ENCODE measurements at regions not wholly inside any gene's neighbourhood (a gene's known extent, or its start where the extent isn't known, plus 50 kb on each side); places are given as distances from the start of the nearest gene placed in this dataset.

- Mint-ChIP-seq H3K36me3 (ENCODE audit: low read depth) (no peaks in the 10 kb centered on the region), H3K4me3 (no peak overlapping the region), H3K27me3 (no peaks in the 10 kb centered on the region), H3K27ac (no peak overlapping the region), H3K4me1 (no peaks in the 10 kb centered on the region), H3K9me3 (no peaks in the 10 kb centered on the region)
- no peak for DNase-seq
- ChIA-PET POLR2A (no interaction called here), CTCF (no interaction called here)
These were observed 231.7 kb upstream of the PPARGC1A start for GRCh38 chr4:24121395-24122175.

GRCh38 chr4:24117975-24118374 is 228.1 kb upstream of the PPARGC1A start:
- no peak overlapping the region for H3K4me3 Mint-ChIP-seq
- DNase-seq, result no peak

GRCh38 chr4:24116107-24116506 is 226.3 kb upstream of the PPARGC1A start:
- CTCF ChIA-PET, result interaction anchor here (0.8 kb wide), 1 partner anchor 22 kb away, joined by 3 read pairs; no protein-coding TSS in a partner anchor
- H3K27ac Mint-ChIP-seq, result no peak overlapping the region
- DNase-seq, result no peak
- no peaks in the 10 kb centered on the region for H3K36me3 Mint-ChIP-seq (ENCODE audit: low read depth)
- POLR2A ChIA-PET, result no interaction called here
- H3K4me3 Mint-ChIP-seq, result no peak overlapping the region
- H3K9me3 Mint-ChIP-seq, result no peaks in the 10 kb centered on the region
- H3K27me3 Mint-ChIP-seq, result no peaks in the 10 kb centered on the region
- no peaks in the 10 kb centered on the region for H3K4me1 Mint-ChIP-seq

More at GRCh38 chr4:24117975-24118374, 228.1 kb upstream of the PPARGC1A start:
- no peaks in the 10 kb centered on the region for H3K36me3 Mint-ChIP-seq (ENCODE audit: low read depth)
- no peak overlapping the region for H3K27ac Mint-ChIP-seq
- no peaks in the 10 kb centered on the region for H3K9me3 Mint-ChIP-seq
- H3K4me1 Mint-ChIP-seq, result no peaks in the 10 kb centered on the region
- H3K27me3 Mint-ChIP-seq, result no peaks in the 10 kb centered on the region
- POLR2A ChIA-PET, result no interaction called here
- CTCF ChIA-PET, result no interaction called here

- H3K36me3 Mint-ChIP-seq (ENCODE audit: low read depth), result no peaks in the 10 kb centered on the region
- no peak overlapping the region for H3K27ac Mint-ChIP-seq
- H3K4me1 Mint-ChIP-seq, result no peaks in the 10 kb centered on the region
- no peak overlapping the region for H3K4me3 Mint-ChIP-seq
- ChIA-PET CTCF (no interaction called here), POLR2A (no interaction called here)
- DNase-seq, result no peak
- no peaks in the 10 kb centered on the region for H3K27me3 Mint-ChIP-seq
- peaks cover under 1% of the 10 kb centered on the region for H3K9me3 Mint-ChIP-seq
These were observed 225.2 kb upstream of the PPARGC1A start for GRCh38 chr4:24114919-24115500.

- CTCF ChIA-PET, result no interaction called here
- DNase-seq, result no peak
- H3K36me3 Mint-ChIP-seq (ENCODE audit: low read depth), result no peaks in the 10 kb centered on the region
- POLR2A ChIA-PET, result no interaction called here
- no peak overlapping the region for H3K27ac Mint-ChIP-seq
- H3K4me3 Mint-ChIP-seq, result no peak overlapping the region
- no peaks in the 10 kb centered on the region for H3K27me3 Mint-ChIP-seq
- peaks cover 2% of the 10 kb centered on the region for H3K9me3 Mint-ChIP-seq
- no peaks in the 10 kb centered on the region for H3K4me1 Mint-ChIP-seq
These were observed 224.6 kb upstream of the PPARGC1A start for GRCh38 chr4:24114444-24114843.

- Mint-ChIP-seq H3K4me3 (no peak overlapping the region), H3K4me1 (no peaks in the 10 kb centered on the region), H3K27ac (no peak overlapping the region), H3K36me3 (ENCODE audit: low read depth) (no peaks in the 10 kb centered on the region), H3K9me3 (peaks cover 2% of the 10 kb centered on the region), H3K27me3 (no peaks in the 10 kb centered on the region)
- DNase-seq, result no peak
- ChIA-PET CTCF (interaction anchor here (0.6 kb wide), 1 partner anchor 96 kb away, joined by 3 read pairs; no protein-coding TSS in a partner anchor), POLR2A (no interaction called here)
These were observed 222.6 kb upstream of the PPARGC1A start for GRCh38 chr4:24112466-24112865.

GRCh38 chr4:24108567-24108966 is 218.7 kb upstream of the PPARGC1A start:
- Mint-ChIP-seq H3K9me3 (peaks cover 2% of the 10 kb centered on the region), H3K27ac (no peak overlapping the region), H3K36me3 (ENCODE audit: low read depth) (no peaks in the 10 kb centered on the region), H3K4me1 (no peaks in the 10 kb centered on the region), H3K4me3 (no peak overlapping the region), H3K27me3 (no peaks in the 10 kb centered on the region)
- CTCF ChIA-PET, result no interaction called here
- POLR2A ChIA-PET, result no interaction called here
- DNase-seq, result no peak

GRCh38 chr4:24105327-24106038 is 215.6 kb upstream of the PPARGC1A start:
- H3K27me3 Mint-ChIP-seq, result no peaks in the 10 kb centered on the region
- ChIA-PET CTCF (no interaction called here), POLR2A (no interaction called here)
- H3K4me3 Mint-ChIP-seq, result no peak overlapping the region
- H3K4me1 Mint-ChIP-seq, result no peaks in the 10 kb centered on the region
- DNase-seq, result no peak
- no peaks in the 10 kb centered on the region for H3K36me3 Mint-ChIP-seq (ENCODE audit: low read depth)
- H3K9me3 Mint-ChIP-seq, result peaks cover 2% of the 10 kb centered on the region
- no peak overlapping the region for H3K27ac Mint-ChIP-seq

- Mint-ChIP-seq H3K4me1 (no peaks in the 10 kb centered on the region), H3K9me3 (no peaks in the 10 kb centered on the region), H3K27me3 (no peaks in the 10 kb centered on the region), H3K36me3 (ENCODE audit: low read depth) (no peaks in the 10 kb centered on the region), H3K27ac (no peak overlapping the region), H3K4me3 (no peak overlapping the region)
- DNase-seq, result no peak
- ChIA-PET CTCF (interaction anchor here (1.0 kb wide), 1 partner anchor 48 kb away, joined by 3 read pairs; no protein-coding TSS in a partner anchor), POLR2A (no interaction called here)
These were observed 214.3 kb upstream of the PPARGC1A start for GRCh38 chr4:24104158-24104565.

GRCh38 chr4:24103434-24104157 is 213.7 kb upstream of the PPARGC1A start:
- Mint-ChIP-seq H3K27me3 (no peaks in the 10 kb centered on the region), H3K4me1 (no peaks in the 10 kb centered on the region), H3K9me3 (no peaks in the 10 kb centered on the region), H3K36me3 (ENCODE audit: low read depth) (no peaks in the 10 kb centered on the region), H3K27ac (no peak overlapping the region), H3K4me3 (no peak overlapping the region)
- no peak for DNase-seq
- CTCF ChIA-PET, result interaction anchor here (1.0 kb wide), 1 partner anchor 48 kb away, joined by 3 read pairs; no protein-coding TSS in a partner anchor
- POLR2A ChIA-PET, result no interaction called here

GRCh38 chr4:24102621-24103020 is 212.8 kb upstream of the PPARGC1A start:
- H3K4me1 Mint-ChIP-seq, result no peaks in the 10 kb centered on the region
- ChIA-PET POLR2A (no interaction called here), CTCF (no interaction called here)
- no peak overlapping the region for H3K4me3 Mint-ChIP-seq
- no peaks in the 10 kb centered on the region for H3K27me3 Mint-ChIP-seq
- no peak for DNase-seq
- no peak overlapping the region for H3K27ac Mint-ChIP-seq
- no peaks in the 10 kb centered on the region for H3K9me3 Mint-ChIP-seq
- no peaks in the 10 kb centered on the region for H3K36me3 Mint-ChIP-seq (ENCODE audit: low read depth)

GRCh38 chr4:24096603-24097002 is 206.8 kb upstream of the PPARGC1A start:
- no peaks in the 10 kb centered on the region for H3K27me3 Mint-ChIP-seq
- no peaks in the 10 kb centered on the region for H3K9me3 Mint-ChIP-seq
- H3K27ac Mint-ChIP-seq, result no peak overlapping the region
- ChIA-PET POLR2A (no interaction called here), CTCF (no interaction called here)
- no peak overlapping the region for H3K4me3 Mint-ChIP-seq
- no peaks in the 10 kb centered on the region for H3K4me1 Mint-ChIP-seq
- DNase-seq, result no peak
- no peaks in the 10 kb centered on the region for H3K36me3 Mint-ChIP-seq (ENCODE audit: low read depth)

- H3K27ac Mint-ChIP-seq, result no peak overlapping the region
- no peaks in the 10 kb centered on the region for H3K4me1 Mint-ChIP-seq
- POLR2A ChIA-PET, result no interaction called here
- H3K9me3 Mint-ChIP-seq, result no peaks in the 10 kb centered on the region
- CTCF ChIA-PET, result interaction anchor here (1.1 to 1.2 kb wide), 2 partner anchors 22 to 56 kb away, joined by 3 read pairs; no protein-coding TSS in a partner anchor
- DNase-seq, result no peak
- H3K27me3 Mint-ChIP-seq, result no peaks in the 10 kb centered on the region
- no peaks in the 10 kb centered on the region for H3K36me3 Mint-ChIP-seq (ENCODE audit: low read depth)
- no peak overlapping the region for H3K4me3 Mint-ChIP-seq
These were observed 204.9 kb upstream of the PPARGC1A start for GRCh38 chr4:24094726-24095125.

Data from activated CD4-positive, alpha-beta T cell treated with anti-CD3 and anti-CD28 coated beads, Interleukin-2, amount 10 ng/mL, durations not matched to agents 7 days and 5 days (primary cell).